Nephron progenitor cell (in vitro differentiated cells): ENCODE measurements at regions not wholly inside any gene's neighbourhood (a gene's known extent, or its start where the extent isn't known, plus 50 kb on each side); places are given as distances from the start of the nearest gene placed in this dataset.

ENCODE experiments used
- DNase-seq: peaks from one replicate; pipeline ENCODE4 v3.0.0; 2021
- H3K27ac Mint-ChIP-seq: 2 replicates; pipeline ENCODE4 v1.8.0; 2021; ENCODE audit warnings: mild to moderate bottlenecking, moderate library complexity, mixed read lengths
- H3K27me3 Mint-ChIP-seq: 2 replicates; pipeline ENCODE4 v1.8.0; 2021; ENCODE audit warnings: mild to moderate bottlenecking, low read depth, mixed read lengths; ENCODE audit not compliant: poor library complexity
- H3K36me3 Mint-ChIP-seq: 2 replicates; pipeline ENCODE4 v1.8.0; 2021; ENCODE audit warnings: low read depth, mixed read lengths
- H3K4me1 Mint-ChIP-seq: 2 replicates; pipeline ENCODE4 v1.8.0; 2021; ENCODE audit warnings: mixed read lengths
- H3K4me3 Mint-ChIP-seq: 2 replicates; pipeline ENCODE4 v1.8.0; 2021; ENCODE audit warnings: mild to moderate bottlenecking, moderate library complexity, mixed read lengths
- H3K9me3 Mint-ChIP-seq: 2 replicates; pipeline ENCODE4 v1.8.0; 2021; ENCODE audit warnings: mild to moderate bottlenecking, moderate library complexity, mixed read lengths
- TF ChIP-seq, protein P1 (sequence below): fragments of 200-600 bp; sonication (generic); IDR thresholded peaks from 2 replicates; pipeline ENCODE4 v1.5.0; 2021; ENCODE audit warnings: antibody characterized with exemption

- H3K4me1 Mint-ChIP-seq, result no peaks in the 10 kb centered on the region
- TF ChIP-seq, protein P1, sequence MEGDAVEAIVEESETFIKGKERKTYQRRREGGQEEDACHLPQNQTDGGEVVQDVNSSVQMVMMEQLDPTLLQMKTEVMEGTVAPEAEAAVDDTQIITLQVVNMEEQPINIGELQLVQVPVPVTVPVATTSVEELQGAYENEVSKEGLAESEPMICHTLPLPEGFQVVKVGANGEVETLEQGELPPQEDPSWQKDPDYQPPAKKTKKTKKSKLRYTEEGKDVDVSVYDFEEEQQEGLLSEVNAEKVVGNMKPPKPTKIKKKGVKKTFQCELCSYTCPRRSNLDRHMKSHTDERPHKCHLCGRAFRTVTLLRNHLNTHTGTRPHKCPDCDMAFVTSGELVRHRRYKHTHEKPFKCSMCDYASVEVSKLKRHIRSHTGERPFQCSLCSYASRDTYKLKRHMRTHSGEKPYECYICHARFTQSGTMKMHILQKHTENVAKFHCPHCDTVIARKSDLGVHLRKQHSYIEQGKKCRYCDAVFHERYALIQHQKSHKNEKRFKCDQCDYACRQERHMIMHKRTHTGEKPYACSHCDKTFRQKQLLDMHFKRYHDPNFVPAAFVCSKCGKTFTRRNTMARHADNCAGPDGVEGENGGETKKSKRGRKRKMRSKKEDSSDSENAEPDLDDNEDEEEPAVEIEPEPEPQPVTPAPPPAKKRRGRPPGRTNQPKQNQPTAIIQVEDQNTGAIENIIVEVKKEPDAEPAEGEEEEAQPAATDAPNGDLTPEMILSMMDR, result no peak
- H3K4me3 Mint-ChIP-seq, result no peak overlapping the region
- DNase-seq, result no peak
- H3K27me3 Mint-ChIP-seq, result peaks cover 7% of the 10 kb centered on the region
- H3K27ac Mint-ChIP-seq, result no peak overlapping the region
- peaks cover 13% of the 10 kb centered on the region for H3K9me3 Mint-ChIP-seq
- H3K36me3 Mint-ChIP-seq, result no peaks in the 10 kb centered on the region
These were observed 91.8 kb upstream of the WDR72 start for GRCh38 chr15:53851110-53851848.

DNA sequence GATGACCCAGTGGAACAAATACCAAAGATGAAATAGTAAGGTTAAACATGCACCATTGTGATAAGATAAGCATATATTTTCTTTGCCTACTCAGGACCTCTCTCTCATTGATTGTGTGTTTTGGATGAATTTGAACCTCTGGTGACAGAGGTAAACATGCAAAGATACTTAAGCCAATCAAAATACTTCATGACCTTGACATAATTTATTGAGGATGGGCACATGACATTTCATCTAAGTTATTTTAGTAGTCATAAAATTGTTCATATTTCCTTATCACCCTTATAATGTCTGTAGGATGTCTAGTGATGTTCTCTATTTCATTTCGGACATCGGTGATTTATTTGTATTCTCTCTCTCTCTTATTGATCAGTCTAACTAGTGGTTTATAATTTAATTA is 88.3 kb upstream of the WDR72 start:
- no peak for DNase-seq
- Mint-ChIP-seq H3K27ac (no peak overlapping the region), H3K9me3 (no peaks in the 10 kb centered on the region), H3K4me3 (no peak overlapping the region), H3K36me3 (no peaks in the 10 kb centered on the region), H3K4me1 (no peaks in the 10 kb centered on the region), H3K27me3 (peaks cover 2% of the 10 kb centered on the region)
- TF ChIP-seq, protein P1, result no peak

- no peak overlapping the region for H3K4me3 Mint-ChIP-seq
These were observed 85.2 kb upstream of the WDR72 start for GRCh38 chr15:53844634-53845033.

DNA sequence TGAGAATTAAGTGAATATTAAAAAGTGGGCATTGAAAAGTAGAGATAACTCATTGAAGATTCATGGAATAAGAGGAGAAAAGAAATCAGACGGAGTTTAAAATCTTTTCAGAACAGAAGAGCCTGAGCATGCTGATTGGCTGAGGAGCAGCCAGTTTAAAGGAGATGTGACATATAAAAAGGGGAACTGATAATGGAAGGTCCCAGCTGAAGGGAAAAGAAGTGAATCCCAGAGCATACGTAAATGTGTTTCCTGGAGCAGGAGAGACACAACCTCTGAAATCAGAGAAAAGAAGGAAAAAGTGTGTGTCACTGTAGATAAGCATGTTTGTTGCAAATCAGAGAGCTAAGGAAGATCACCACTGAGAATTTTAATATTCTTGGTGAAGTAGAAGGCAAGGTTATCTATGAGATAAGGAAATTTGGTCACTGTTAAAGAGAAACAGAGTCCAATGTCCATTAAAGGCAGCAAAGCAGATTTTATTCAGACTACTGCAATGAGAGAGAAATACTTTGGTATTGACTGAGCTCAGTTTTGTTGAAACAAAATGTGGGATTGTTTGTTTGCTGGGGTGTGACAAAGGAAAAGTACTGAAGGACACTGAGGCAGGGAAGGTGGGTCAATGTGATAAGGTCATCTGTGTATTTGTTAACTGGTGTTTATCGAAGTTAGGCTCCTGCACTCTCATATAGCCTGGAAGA is 84.6 kb upstream of the WDR72 start:
- Mint-ChIP-seq H3K4me1 (no peaks in the 10 kb centered on the region), H3K36me3 (no peaks in the 10 kb centered on the region), H3K27ac (no peak overlapping the region), H3K9me3 (no peaks in the 10 kb centered on the region), H3K27me3 (no peaks in the 10 kb centered on the region), H3K4me3 (no peak overlapping the region)
- TF ChIP-seq, protein P1, result no peak
- DNase-seq, result no peak

More at GRCh38 chr15:53844634-53845033, 85.2 kb upstream of the WDR72 start:
- no peak for DNase-seq
- Mint-ChIP-seq H3K9me3 (no peaks in the 10 kb centered on the region), H3K4me1 (no peaks in the 10 kb centered on the region), H3K27me3 (no peaks in the 10 kb centered on the region), H3K27ac (no peak overlapping the region), H3K36me3 (no peaks in the 10 kb centered on the region)
- TF ChIP-seq, protein P1, result no peak

DNA sequence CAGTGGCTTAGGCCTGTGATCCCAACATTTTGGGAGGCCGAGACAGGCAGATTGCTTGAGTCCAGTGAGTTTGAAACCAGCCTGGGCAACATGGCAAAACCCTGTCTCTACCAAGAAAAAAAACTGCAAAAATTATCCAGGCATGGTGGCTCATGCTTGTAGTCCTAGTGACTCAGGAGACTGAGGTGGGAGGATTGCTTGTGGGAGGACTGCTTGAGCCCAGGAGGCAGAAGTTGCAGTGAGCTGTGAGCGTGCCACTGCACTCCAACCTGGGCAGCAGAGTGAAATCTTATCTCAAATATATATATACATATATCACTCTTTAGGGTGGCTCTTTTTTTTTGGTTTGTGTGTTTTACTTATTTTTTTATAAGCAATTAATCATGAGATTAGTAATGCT is 83.7 kb upstream of the WDR72 start:
- TF ChIP-seq, protein P1, result no peak
- DNase-seq, result no peak
- Mint-ChIP-seq H3K9me3 (no peaks in the 10 kb centered on the region), H3K36me3 (no peaks in the 10 kb centered on the region), H3K4me3 (no peak overlapping the region), H3K27ac (no peak overlapping the region), H3K27me3 (no peaks in the 10 kb centered on the region), H3K4me1 (no peaks in the 10 kb centered on the region)
